ENCODE measurements at regions not wholly inside any gene's neighbourhood (a gene's known extent, or its start where the extent isn't known, plus 50 kb on each side); places are given as distances from the start of the nearest gene placed in this dataset.

- TF ChIP-seq CTCF (IDR thresholded peaks at IDR 0.05), result no peak
- TF ChIP-seq ZFX (IDR thresholded peaks at IDR 0.05; ENCODE audit: borderline replicate concordance), result no peak
These were observed 69.9 kb upstream of the BACE2 start for GRCh38 chr21:41098076-41098475.

All from 22Rv1 (cell line).